ENCODE measurements at regions not wholly inside any gene's neighbourhood (a gene's known extent, or its start where the extent isn't known, plus 50 kb on each side); places are given as distances from the start of the nearest gene placed in this dataset.

DNA sequence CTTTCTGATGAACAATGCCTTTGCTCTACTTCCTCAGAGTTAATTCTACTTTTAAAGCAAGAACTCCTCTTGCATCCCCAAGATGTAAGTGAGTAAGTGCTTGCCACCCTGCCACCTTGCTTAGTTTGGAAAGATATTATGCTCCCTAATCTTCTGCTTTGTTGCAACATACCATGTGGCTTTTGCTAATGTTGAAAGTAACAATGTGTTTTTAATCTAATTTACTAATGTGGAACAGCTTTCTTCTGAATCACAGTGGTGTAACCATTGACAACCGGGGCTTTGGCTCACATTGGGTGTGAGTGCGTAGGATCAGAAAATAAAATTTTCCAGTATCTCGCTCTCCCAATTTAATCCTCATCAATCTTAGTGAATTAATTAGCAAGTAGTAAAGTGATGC is 254.1 kb upstream of the PTER start:
- TF ChIP-seq, protein P1, sequence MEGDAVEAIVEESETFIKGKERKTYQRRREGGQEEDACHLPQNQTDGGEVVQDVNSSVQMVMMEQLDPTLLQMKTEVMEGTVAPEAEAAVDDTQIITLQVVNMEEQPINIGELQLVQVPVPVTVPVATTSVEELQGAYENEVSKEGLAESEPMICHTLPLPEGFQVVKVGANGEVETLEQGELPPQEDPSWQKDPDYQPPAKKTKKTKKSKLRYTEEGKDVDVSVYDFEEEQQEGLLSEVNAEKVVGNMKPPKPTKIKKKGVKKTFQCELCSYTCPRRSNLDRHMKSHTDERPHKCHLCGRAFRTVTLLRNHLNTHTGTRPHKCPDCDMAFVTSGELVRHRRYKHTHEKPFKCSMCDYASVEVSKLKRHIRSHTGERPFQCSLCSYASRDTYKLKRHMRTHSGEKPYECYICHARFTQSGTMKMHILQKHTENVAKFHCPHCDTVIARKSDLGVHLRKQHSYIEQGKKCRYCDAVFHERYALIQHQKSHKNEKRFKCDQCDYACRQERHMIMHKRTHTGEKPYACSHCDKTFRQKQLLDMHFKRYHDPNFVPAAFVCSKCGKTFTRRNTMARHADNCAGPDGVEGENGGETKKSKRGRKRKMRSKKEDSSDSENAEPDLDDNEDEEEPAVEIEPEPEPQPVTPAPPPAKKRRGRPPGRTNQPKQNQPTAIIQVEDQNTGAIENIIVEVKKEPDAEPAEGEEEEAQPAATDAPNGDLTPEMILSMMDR (IDR thresholded peaks at IDR 0.05; ENCODE audit: low read depth, low read length), result no peak
- TF ChIP-seq EZH2phosphoT487 (IDR thresholded peaks at IDR 0.05; ENCODE audit: low read depth), result no peak

Measured in OCI-LY3 (cell line).